ENCODE measurements at regions not wholly inside any gene's neighbourhood (a gene's known extent, or its start where the extent isn't known, plus 50 kb on each side); places are given as distances from the start of the nearest gene placed in this dataset.

- TF ChIP-seq POU6F1 (CRISPR knock-in tag; IDR thresholded peaks at IDR 0.05; ENCODE audit: borderline replicate concordance, low read depth) (no peak), GLIS3 (CRISPR knock-in tag; IDR thresholded peaks at IDR 0.05) (no peak), ZFP30 (CRISPR knock-in tag; IDR thresholded peaks at IDR 0.05) (no peak), ZFP3 (CRISPR knock-in tag; IDR thresholded peaks at IDR 0.05) (no peak), CSRNP3 (CRISPR knock-in tag; IDR thresholded peaks at IDR 0.05) (no peak), ESRRG (CRISPR knock-in tag; IDR thresholded peaks at IDR 0.05) (no peak), PPARA (CRISPR knock-in tag; IDR thresholded peaks at IDR 0.05; ENCODE audit: borderline replicate concordance) (no peak), ZNF8 (CRISPR knock-in tag; IDR thresholded peaks at IDR 0.05) (no peak), ZC3H10 (CRISPR knock-in tag; IDR thresholded peaks at IDR 0.05) (no peak), TCF4 (CRISPR knock-in tag; IDR thresholded peaks at IDR 0.05; ENCODE audit: borderline replicate concordance) (no peak)
- TF ChIP-seq, protein P1, sequence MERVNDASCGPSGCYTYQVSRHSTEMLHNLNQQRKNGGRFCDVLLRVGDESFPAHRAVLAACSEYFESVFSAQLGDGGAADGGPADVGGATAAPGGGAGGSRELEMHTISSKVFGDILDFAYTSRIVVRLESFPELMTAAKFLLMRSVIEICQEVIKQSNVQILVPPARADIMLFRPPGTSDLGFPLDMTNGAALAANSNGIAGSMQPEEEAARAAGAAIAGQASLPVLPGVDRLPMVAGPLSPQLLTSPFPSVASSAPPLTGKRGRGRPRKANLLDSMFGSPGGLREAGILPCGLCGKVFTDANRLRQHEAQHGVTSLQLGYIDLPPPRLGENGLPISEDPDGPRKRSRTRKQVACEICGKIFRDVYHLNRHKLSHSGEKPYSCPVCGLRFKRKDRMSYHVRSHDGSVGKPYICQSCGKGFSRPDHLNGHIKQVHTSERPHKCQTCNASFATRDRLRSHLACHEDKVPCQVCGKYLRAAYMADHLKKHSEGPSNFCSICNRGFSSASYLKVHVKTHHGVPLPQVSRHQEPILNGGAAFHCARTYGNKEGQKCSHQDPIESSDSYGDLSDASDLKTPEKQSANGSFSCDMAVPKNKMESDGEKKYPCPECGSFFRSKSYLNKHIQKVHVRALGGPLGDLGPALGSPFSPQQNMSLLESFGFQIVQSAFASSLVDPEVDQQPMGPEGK (CRISPR knock-in tag; IDR thresholded peaks at IDR 0.05; ENCODE audit: borderline replicate concordance) = no peak
Observed at GRCh38 chr18:73220663-73221062, 352.9 kb upstream of the NETO1 start.
